Neural progenitor cell (in vitro differentiated cells): ENCODE measurements at regions not wholly inside any gene's neighbourhood (a gene's known extent, or its start where the extent isn't known, plus 50 kb on each side); places are given as distances from the start of the nearest gene placed in this dataset.

Experiments
- DNase-seq: peaks from one replicate; pipeline ENCODE4 v3.0.0-alpha.2; 2016; ENCODE audit warnings: low spot score
- H2AFZ ChIP-seq: fragments of 200-600 bp; sonication (generic); replicated peaks from 2 replicates; pipeline ENCODE4 v1.6.1; 2016; ENCODE audit warnings: antibody characterized with exemption
- H3F3A ChIP-seq: fragments of 200-600 bp; sonication (generic); 2 replicates; pipeline ENCODE4 v1.6.1; 2016; ENCODE audit warnings: antibody characterized with exemption, low read depth
- H3K27ac ChIP-seq: fragments of 200-600 bp; sonication (generic); 2 replicates; pipeline ENCODE4 v1.5.1; 2016; ENCODE audit warnings: mild to moderate bottlenecking
- H3K27me3 ChIP-seq: fragments of 200-600 bp; sonication (generic); 2 replicates; pipeline ENCODE4 v1.6.1; 2016; ENCODE audit warnings: mild to moderate bottlenecking, moderate library complexity
- H3K36me3 ChIP-seq: fragments of 200-600 bp; sonication (generic); 2 replicates; pipeline ENCODE4 v1.5.1; 2016
- H3K4me1 ChIP-seq: fragments of 200-600 bp; sonication (generic); 2 replicates; pipeline ENCODE4 v1.6.1; 2016; ENCODE audit warnings: mixed run types
- H3K4me2 ChIP-seq: fragments of 200-600 bp; sonication (generic); 2 replicates; pipeline ENCODE4 v1.6.1; 2016
- H3K4me3 ChIP-seq: fragments of 200-600 bp; sonication (generic); 2 replicates; pipeline ENCODE4 v1.5.1; 2016
- H3K79me2 ChIP-seq: fragments of 200-600 bp; sonication (generic); 2 replicates; pipeline ENCODE4 v1.6.1; 2016; ENCODE audit warnings: low read depth
- H3K9ac ChIP-seq: fragments of 200-600 bp; sonication (generic); 2 replicates; pipeline ENCODE4 v1.6.1; 2016
- H3K9me3 ChIP-seq: fragments of 200-600 bp; sonication (generic); 2 replicates; pipeline ENCODE4 v1.5.1; 2016; ENCODE audit warnings: low read depth
- H4K20me1 ChIP-seq: fragments of 200-600 bp; sonication (generic); 2 replicates; pipeline ENCODE4 v1.6.1; 2016; ENCODE audit warnings: low read depth
- H3K27ac Mint-ChIP-seq: 3 replicates; pipeline ENCODE4 v1.8.0; 2021; ENCODE audit warnings: mixed read lengths
- H3K27me3 Mint-ChIP-seq: 2 replicates; pipeline ENCODE4 v1.8.0; 2022; ENCODE audit warnings: low read depth, mild to moderate bottlenecking, inconsistent platforms, moderate library complexity, mixed read lengths; ENCODE audit not compliant: insufficient read depth
- H3K36me3 Mint-ChIP-seq: 3 replicates; pipeline ENCODE4 v1.8.0; 2021; ENCODE audit warnings: mixed read lengths
- H3K4me1 Mint-ChIP-seq: 3 replicates; pipeline ENCODE4 v1.8.0; 2021; ENCODE audit warnings: mixed read lengths
- H3K4me3 Mint-ChIP-seq: 3 replicates; pipeline ENCODE4 v1.8.0; 2021; ENCODE audit warnings: mild to moderate bottlenecking, moderate library complexity, mixed read lengths
- H3K9me3 Mint-ChIP-seq: 3 replicates; pipeline ENCODE4 v1.8.0; 2020; ENCODE audit warnings: mixed read lengths
- EZH2 ChIP-seq: fragments of 200-600 bp; sonication (generic); IDR thresholded peaks from 2 replicates; pipeline ENCODE4 v1.6.1; 2017; ENCODE audit warnings: antibody characterized with exemption, mild to moderate bottlenecking, moderate library complexity
- EZH2phosphoT487 ChIP-seq: fragments of 200-600 bp; sonication (generic); IDR thresholded peaks from 2 replicates; pipeline ENCODE4 v1.6.1; 2017; ENCODE audit warnings: antibody characterized with exemption
- TF ChIP-seq, protein P1 (sequence below): fragments of 200-600 bp; sonication (generic); IDR thresholded peaks from 2 replicates; pipeline ENCODE4 v1.5.1; 2017; ENCODE audit warnings: antibody characterized with exemption, mild to moderate bottlenecking

DNA sequence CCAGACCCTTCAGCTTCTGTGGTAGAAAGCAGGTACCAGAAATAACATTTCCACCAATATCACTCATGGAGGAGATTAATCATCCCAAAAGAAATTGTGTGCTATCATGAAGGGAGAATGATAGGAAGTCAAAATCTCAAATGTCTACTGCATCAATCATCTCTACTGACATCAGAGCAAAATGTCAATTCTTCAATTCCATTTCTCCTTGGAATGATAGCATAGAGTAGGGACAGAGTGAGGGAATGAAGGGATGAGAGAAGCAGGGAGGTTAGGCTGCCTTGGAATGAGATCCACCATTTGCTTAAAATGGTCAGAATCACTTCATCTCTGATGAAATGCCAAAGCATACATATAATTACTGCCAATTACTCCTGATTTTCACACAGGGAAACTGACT is 371.8 kb upstream of the ACVR2A start:
- peaks cover 20% of the 10 kb centered on the region for H3F3A ChIP-seq
- peaks cover 28% of the 10 kb centered on the region for H3K4me1 ChIP-seq
- H3K27ac ChIP-seq = no peak overlapping the region

DNA sequence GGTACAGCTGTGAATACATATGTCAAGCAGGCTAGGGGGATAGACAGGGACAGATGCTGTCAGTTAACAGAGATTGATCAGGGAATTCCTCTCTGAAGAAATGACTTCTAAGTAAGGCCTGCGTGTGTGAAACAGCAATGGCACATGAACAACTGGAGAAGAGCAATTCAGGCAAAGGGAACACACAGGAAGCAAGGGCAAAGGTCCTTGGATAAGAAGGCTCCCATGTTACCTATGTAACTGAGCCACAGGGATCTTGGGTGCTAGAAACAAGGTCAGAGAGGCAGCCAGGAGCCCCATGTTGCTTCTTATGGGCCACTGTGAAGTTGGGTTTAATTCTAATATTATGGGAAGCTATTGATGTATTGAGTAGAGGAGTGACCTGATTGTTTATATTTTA is 373.7 kb upstream of the ACVR2A start:
- peaks cover 12% of the 10 kb centered on the region for H3K27me3 Mint-ChIP-seq
- Histone ChIP-seq H3K4me3 (no peak overlapping the region), H3K9me3 (no peaks in the 10 kb centered on the region), H2AFZ (no peak overlapping the region), H3K27ac (no peak overlapping the region), H4K20me1 (no peaks in the 10 kb centered on the region), H3K27me3 (no peaks in the 10 kb centered on the region), H3K4me2 (no peak overlapping the region), H3K9ac (no peak overlapping the region), H3K79me2 (no peaks in the 10 kb centered on the region), H3F3A (peaks cover 20% of the 10 kb centered on the region), H3K36me3 (no peaks in the 10 kb centered on the region), H3K4me1 (peaks cover 37% of the 10 kb centered on the region)
- no peak overlapping the region for H3K4me3 Mint-ChIP-seq
- no peak for DNase-seq
- no peaks in the 10 kb centered on the region for H3K9me3 Mint-ChIP-seq
- TF ChIP-seq, protein P1, sequence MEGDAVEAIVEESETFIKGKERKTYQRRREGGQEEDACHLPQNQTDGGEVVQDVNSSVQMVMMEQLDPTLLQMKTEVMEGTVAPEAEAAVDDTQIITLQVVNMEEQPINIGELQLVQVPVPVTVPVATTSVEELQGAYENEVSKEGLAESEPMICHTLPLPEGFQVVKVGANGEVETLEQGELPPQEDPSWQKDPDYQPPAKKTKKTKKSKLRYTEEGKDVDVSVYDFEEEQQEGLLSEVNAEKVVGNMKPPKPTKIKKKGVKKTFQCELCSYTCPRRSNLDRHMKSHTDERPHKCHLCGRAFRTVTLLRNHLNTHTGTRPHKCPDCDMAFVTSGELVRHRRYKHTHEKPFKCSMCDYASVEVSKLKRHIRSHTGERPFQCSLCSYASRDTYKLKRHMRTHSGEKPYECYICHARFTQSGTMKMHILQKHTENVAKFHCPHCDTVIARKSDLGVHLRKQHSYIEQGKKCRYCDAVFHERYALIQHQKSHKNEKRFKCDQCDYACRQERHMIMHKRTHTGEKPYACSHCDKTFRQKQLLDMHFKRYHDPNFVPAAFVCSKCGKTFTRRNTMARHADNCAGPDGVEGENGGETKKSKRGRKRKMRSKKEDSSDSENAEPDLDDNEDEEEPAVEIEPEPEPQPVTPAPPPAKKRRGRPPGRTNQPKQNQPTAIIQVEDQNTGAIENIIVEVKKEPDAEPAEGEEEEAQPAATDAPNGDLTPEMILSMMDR = no peak
- no peak for TF ChIP-seq EZH2phosphoT487
- no peak for TF ChIP-seq EZH2
- H3K27ac Mint-ChIP-seq = no peak overlapping the region
- H3K4me1 Mint-ChIP-seq = peaks cover 36% of the 10 kb centered on the region
- no peaks in the 10 kb centered on the region for H3K36me3 Mint-ChIP-seq

More for the DNA sequence above, 371.8 kb upstream of the ACVR2A start:
- no peaks in the 10 kb centered on the region for H3K36me3 Mint-ChIP-seq
- Histone ChIP-seq H2AFZ (no peak overlapping the region), H3K4me3 (no peak overlapping the region), H4K20me1 (no peaks in the 10 kb centered on the region), H3K9me3 (no peaks in the 10 kb centered on the region), H3K9ac (no peak overlapping the region), H3K27me3 (no peaks in the 10 kb centered on the region), H3K36me3 (no peaks in the 10 kb centered on the region), H3K4me2 (no peak overlapping the region), H3K79me2 (no peaks in the 10 kb centered on the region)
- peaks cover 3% of the 10 kb centered on the region for H3K27me3 Mint-ChIP-seq
- peaks cover 35% of the 10 kb centered on the region for H3K4me1 Mint-ChIP-seq
- no peak overlapping the region for H3K27ac Mint-ChIP-seq
- TF ChIP-seq, protein P1 = no peak
- TF ChIP-seq EZH2 = no peak
- TF ChIP-seq EZH2phosphoT487 = no peak
- no peak overlapping the region for H3K4me3 Mint-ChIP-seq
- H3K9me3 Mint-ChIP-seq = no peaks in the 10 kb centered on the region
- no peak for DNase-seq

DNA sequence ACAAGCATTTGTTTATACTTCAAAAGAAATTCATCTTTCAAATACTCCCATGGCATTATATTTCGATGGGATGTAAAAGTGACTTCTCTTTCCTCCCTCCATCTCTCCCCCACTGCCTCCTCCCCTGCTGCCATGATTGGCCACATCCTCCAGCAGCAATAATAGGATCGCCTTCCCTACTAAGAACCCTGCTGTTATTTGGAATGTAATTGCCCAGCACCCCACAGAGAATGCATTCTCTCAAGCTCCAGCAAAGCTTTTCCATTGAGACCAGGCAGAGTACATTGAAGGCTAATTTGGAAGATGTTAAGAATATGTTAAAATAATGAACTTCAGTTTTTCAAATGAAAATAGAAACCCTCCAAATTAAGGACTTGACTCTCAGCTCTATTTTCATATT is 375.4 kb upstream of the ACVR2A start:
- peaks cover 44% of the 10 kb centered on the region for H3K4me1 Mint-ChIP-seq
- H2AFZ ChIP-seq = no peak overlapping the region
- H3K9me3 ChIP-seq = no peaks in the 10 kb centered on the region
- H4K20me1 ChIP-seq = no peaks in the 10 kb centered on the region
- H3K79me2 ChIP-seq = no peaks in the 10 kb centered on the region
- DNase-seq = peak; percentile 87
- no peaks in the 10 kb centered on the region for H3K9me3 Mint-ChIP-seq
- H3K4me3 Mint-ChIP-seq = peak overlapping the region; percentile 12
- no peaks in the 10 kb centered on the region for H3K27me3 ChIP-seq
- no peak overlapping the region for H3K9ac ChIP-seq
- TF ChIP-seq, protein P1 = no peak
- TF ChIP-seq EZH2phosphoT487 = peak; percentile 43
- H3K27ac Mint-ChIP-seq = no peak overlapping the region
- peak overlapping the region; percentile 47 for H3K27ac ChIP-seq
- peak overlapping the region; percentile 68 for H3K4me2 ChIP-seq
- H3K4me1 ChIP-seq = peaks cover 37% of the 10 kb centered on the region
- no peaks in the 10 kb centered on the region for H3K36me3 Mint-ChIP-seq
- H3K36me3 ChIP-seq = no peaks in the 10 kb centered on the region
- H3K27me3 Mint-ChIP-seq = peaks cover 12% of the 10 kb centered on the region
- peaks cover 20% of the 10 kb centered on the region for H3F3A ChIP-seq
- H3K4me3 ChIP-seq = peak overlapping the region; percentile 19
